ENCODE measurements at regions not wholly inside any gene's neighbourhood (a gene's known extent, or its start where the extent isn't known, plus 50 kb on each side); places are given as distances from the start of the nearest gene placed in this dataset.

- DNase-seq: no peak
- ChIA-PET CTCF (no interaction called here), POLR2A (no interaction called here)
- H3K27me3 Mint-ChIP-seq: no peaks in the 10 kb centered on the region
- no peak overlapping the region for H3K27ac Mint-ChIP-seq
- no peaks in the 10 kb centered on the region for H3K36me3 Mint-ChIP-seq
- intact Hi-C loops (cut with micrococcal nuclease): no loop called here
- no peaks in the 10 kb centered on the region for H3K4me1 Mint-ChIP-seq (ENCODE audit: low read depth)
- no peak overlapping the region for H3K4me3 Mint-ChIP-seq
- H3K9me3 Mint-ChIP-seq: peaks cover 22% of the 10 kb centered on the region
These were observed 423.9 kb upstream of the MYT1L start for GRCh38 chr2:2754940-2755339.

GRCh38 chr2:2751715-2752315, 420.7 kb upstream of the MYT1L start:
- Mint-ChIP-seq H3K4me1 (ENCODE audit: low read depth) (no peaks in the 10 kb centered on the region), H3K27ac (no peak overlapping the region), H3K4me3 (no peak overlapping the region), H3K36me3 (no peaks in the 10 kb centered on the region), H3K9me3 (peaks cover 22% of the 10 kb centered on the region), H3K27me3 (no peaks in the 10 kb centered on the region)
- no peak for DNase-seq
- intact Hi-C loops (cut with micrococcal nuclease): no loop called here
- ChIA-PET POLR2A (no interaction called here), CTCF (no interaction called here)

GRCh38 chr2:2750867-2751714, 420.0 kb upstream of the MYT1L start:
- peaks cover 22% of the 10 kb centered on the region for H3K9me3 Mint-ChIP-seq
- CTCF ChIA-PET: no interaction called here
- H3K36me3 Mint-ChIP-seq: no peaks in the 10 kb centered on the region

GRCh38 chr2:2749206-2749598, 418.1 kb upstream of the MYT1L start:
- H3K27ac Mint-ChIP-seq: no peak overlapping the region
- H3K9me3 Mint-ChIP-seq: peaks cover 17% of the 10 kb centered on the region
- POLR2A ChIA-PET: no interaction called here

More at GRCh38 chr2:2750867-2751714, 420.0 kb upstream of the MYT1L start:
- no peak for DNase-seq
- POLR2A ChIA-PET: no interaction called here
- H3K27ac Mint-ChIP-seq: no peak overlapping the region
- H3K27me3 Mint-ChIP-seq: no peaks in the 10 kb centered on the region
- intact Hi-C loops (cut with micrococcal nuclease): no loop called here
- H3K4me1 Mint-ChIP-seq (ENCODE audit: low read depth): no peaks in the 10 kb centered on the region
- H3K4me3 Mint-ChIP-seq: no peak overlapping the region

GRCh38 chr2:2748399-2749205, 417.5 kb upstream of the MYT1L start:
- peaks cover 13% of the 10 kb centered on the region for H3K9me3 Mint-ChIP-seq
- no peak for DNase-seq
- H3K4me3 Mint-ChIP-seq: no peak overlapping the region
- H3K27me3 Mint-ChIP-seq: no peaks in the 10 kb centered on the region
- ChIA-PET POLR2A (no interaction called here), CTCF (no interaction called here)
- no peaks in the 10 kb centered on the region for H3K36me3 Mint-ChIP-seq
- H3K4me1 Mint-ChIP-seq (ENCODE audit: low read depth): no peaks in the 10 kb centered on the region
- intact Hi-C loops (cut with micrococcal nuclease): no loop called here
- H3K27ac Mint-ChIP-seq: no peak overlapping the region

More at GRCh38 chr2:2749206-2749598, 418.1 kb upstream of the MYT1L start:
- Mint-ChIP-seq H3K4me1 (ENCODE audit: low read depth) (no peaks in the 10 kb centered on the region), H3K36me3 (no peaks in the 10 kb centered on the region), H3K4me3 (no peak overlapping the region), H3K27me3 (no peaks in the 10 kb centered on the region)
- DNase-seq: no peak
- CTCF ChIA-PET: no interaction called here
- intact Hi-C loops (cut with micrococcal nuclease): no loop called here

- Mint-ChIP-seq H3K9me3 (peaks cover 6% of the 10 kb centered on the region), H3K4me1 (ENCODE audit: low read depth) (no peaks in the 10 kb centered on the region), H3K36me3 (no peaks in the 10 kb centered on the region), H3K27me3 (no peaks in the 10 kb centered on the region), H3K4me3 (no peak overlapping the region), H3K27ac (no peak overlapping the region)
- no peak for DNase-seq
- POLR2A ChIA-PET: no interaction called here
- intact Hi-C loops (cut with micrococcal nuclease): no loop called here
- CTCF ChIA-PET: no interaction called here
These were observed 416.8 kb upstream of the MYT1L start for GRCh38 chr2:2747797-2748301.

GRCh38 chr2:2746731-2747130, 415.7 kb upstream of the MYT1L start:
- no peak overlapping the region for H3K27ac Mint-ChIP-seq
- peaks cover 3% of the 10 kb centered on the region for H3K9me3 Mint-ChIP-seq
- CTCF ChIA-PET: no interaction called here
- no peak for DNase-seq
- intact Hi-C loops (cut with micrococcal nuclease): no loop called here
- POLR2A ChIA-PET: no interaction called here
- no peaks in the 10 kb centered on the region for H3K4me1 Mint-ChIP-seq (ENCODE audit: low read depth)
- H3K4me3 Mint-ChIP-seq: no peak overlapping the region
- no peaks in the 10 kb centered on the region for H3K27me3 Mint-ChIP-seq
- no peaks in the 10 kb centered on the region for H3K36me3 Mint-ChIP-seq

- ChIA-PET CTCF (no interaction called here), POLR2A (no interaction called here)
- peaks cover under 1% of the 10 kb centered on the region for H3K9me3 Mint-ChIP-seq
- H3K27ac Mint-ChIP-seq: no peak overlapping the region
- no peak for DNase-seq
- intact Hi-C loops (cut with micrococcal nuclease): no loop called here
- no peaks in the 10 kb centered on the region for H3K27me3 Mint-ChIP-seq
- H3K36me3 Mint-ChIP-seq: no peaks in the 10 kb centered on the region
- no peaks in the 10 kb centered on the region for H3K4me1 Mint-ChIP-seq (ENCODE audit: low read depth)
- no peak overlapping the region for H3K4me3 Mint-ChIP-seq
These were observed 414.1 kb upstream of the MYT1L start for GRCh38 chr2:2744958-2745715.

GRCh38 chr2:2744107-2744506, 413.0 kb upstream of the MYT1L start:
- Mint-ChIP-seq H3K36me3 (no peaks in the 10 kb centered on the region), H3K9me3 (peaks cover 5% of the 10 kb centered on the region), H3K27ac (no peak overlapping the region), H3K4me1 (ENCODE audit: low read depth) (no peaks in the 10 kb centered on the region), H3K4me3 (no peak overlapping the region), H3K27me3 (no peaks in the 10 kb centered on the region)
- ChIA-PET CTCF (no interaction called here), POLR2A (no interaction called here)
- DNase-seq: no peak
- intact Hi-C loops (cut with micrococcal nuclease): no loop called here

GRCh38 chr2:2743164-2743571, 412.1 kb upstream of the MYT1L start:
- peaks cover 5% of the 10 kb centered on the region for H3K9me3 Mint-ChIP-seq
- no peak overlapping the region for H3K27ac Mint-ChIP-seq
- intact Hi-C loops (cut with micrococcal nuclease): no loop called here
- ChIA-PET CTCF (no interaction called here), POLR2A (no interaction called here)
- H3K36me3 Mint-ChIP-seq: no peaks in the 10 kb centered on the region
- no peaks in the 10 kb centered on the region for H3K27me3 Mint-ChIP-seq
- no peak for DNase-seq
- no peaks in the 10 kb centered on the region for H3K4me1 Mint-ChIP-seq (ENCODE audit: low read depth)
- no peak overlapping the region for H3K4me3 Mint-ChIP-seq

GRCh38 chr2:2742726-2743125, 411.7 kb upstream of the MYT1L start:
- intact Hi-C loops (cut with micrococcal nuclease): no loop called here
- peaks cover 5% of the 10 kb centered on the region for H3K9me3 Mint-ChIP-seq
- H3K36me3 Mint-ChIP-seq: no peaks in the 10 kb centered on the region
- no peak overlapping the region for H3K4me3 Mint-ChIP-seq
- ChIA-PET CTCF (no interaction called here), POLR2A (no interaction called here)
- no peak for DNase-seq
- H3K27ac Mint-ChIP-seq: no peak overlapping the region
- no peaks in the 10 kb centered on the region for H3K4me1 Mint-ChIP-seq (ENCODE audit: low read depth)
- H3K27me3 Mint-ChIP-seq: no peaks in the 10 kb centered on the region

GRCh38 chr2:2740238-2740775, 409.2 kb upstream of the MYT1L start:
- H3K27me3 Mint-ChIP-seq: no peaks in the 10 kb centered on the region
- no peak overlapping the region for H3K27ac Mint-ChIP-seq
- H3K4me1 Mint-ChIP-seq (ENCODE audit: low read depth): no peaks in the 10 kb centered on the region
- DNase-seq: no peak
- peaks cover 5% of the 10 kb centered on the region for H3K9me3 Mint-ChIP-seq
- ChIA-PET CTCF (no interaction called here), POLR2A (no interaction called here)
- no peak overlapping the region for H3K4me3 Mint-ChIP-seq
- H3K36me3 Mint-ChIP-seq: no peaks in the 10 kb centered on the region
- intact Hi-C loops (cut with micrococcal nuclease): no loop called here

Measured in activated CD4-positive, alpha-beta memory T cell treated with anti-CD3 and anti-CD28 coated beads for 36 hours (primary cell).